OCI-LY3 (cell line): ENCODE measurements at regions not wholly inside any gene's neighbourhood (a gene's known extent, or its start where the extent isn't known, plus 50 kb on each side); places are given as distances from the start of the nearest gene placed in this dataset.

Source experiments
- EZH2phosphoT487 ChIP-seq: fragments of 200-600 bp; shearing (Covaris generic); IDR thresholded peaks from 2 replicates; pipeline ENCODE4 v1.6.1; 2018; ENCODE audit warnings: antibody characterized with exemption, mixed run types, low read depth
- TF ChIP-seq, protein P1 (sequence below): fragments of 200-600, 300-600 bp; sonication (generic); IDR thresholded peaks from 2 replicates; pipeline ENCODE4 v1.5.1; 2014; ENCODE audit warnings: antibody characterized with exemption, low read length, low read depth

DNA sequence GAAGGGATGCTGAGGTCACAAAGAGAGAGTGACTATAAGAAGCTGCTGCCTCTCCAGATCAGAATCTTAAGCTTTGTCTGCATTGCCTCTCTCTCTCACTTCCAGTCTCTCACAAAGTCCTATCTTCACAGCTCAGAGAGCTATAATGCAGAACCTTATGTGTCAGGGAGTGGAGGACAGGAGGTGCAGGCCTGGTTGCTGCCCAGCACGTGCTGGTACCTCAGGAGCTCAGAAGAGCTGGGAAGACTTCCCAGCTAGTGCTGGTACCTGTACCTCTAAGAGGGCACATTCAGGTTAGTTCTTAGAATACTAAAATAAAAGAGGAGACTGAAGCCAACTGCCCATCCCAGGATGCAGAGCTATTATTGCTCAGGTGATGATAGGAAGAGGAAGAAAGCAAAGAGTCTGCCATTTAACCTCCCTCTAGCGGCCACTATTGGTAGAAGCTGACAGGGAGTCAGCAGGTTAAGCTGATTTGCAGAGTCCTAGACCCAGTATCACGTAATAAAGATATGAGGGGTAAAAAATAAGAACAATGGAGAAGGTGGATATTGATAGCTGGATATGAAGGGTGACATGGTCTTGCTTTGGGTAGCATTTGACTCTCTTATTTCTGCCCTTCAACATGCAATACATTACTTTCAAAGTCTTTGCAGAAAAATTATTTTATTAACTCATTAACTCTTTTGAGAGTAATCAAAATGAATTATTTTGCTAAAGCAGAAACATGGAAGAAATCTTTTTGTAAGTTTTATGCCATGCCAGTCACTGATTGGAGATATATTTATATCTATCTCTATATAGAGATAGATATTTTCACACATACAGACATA lies 138.1 kb upstream of the HMCN1 start:
- TF ChIP-seq, protein P1, sequence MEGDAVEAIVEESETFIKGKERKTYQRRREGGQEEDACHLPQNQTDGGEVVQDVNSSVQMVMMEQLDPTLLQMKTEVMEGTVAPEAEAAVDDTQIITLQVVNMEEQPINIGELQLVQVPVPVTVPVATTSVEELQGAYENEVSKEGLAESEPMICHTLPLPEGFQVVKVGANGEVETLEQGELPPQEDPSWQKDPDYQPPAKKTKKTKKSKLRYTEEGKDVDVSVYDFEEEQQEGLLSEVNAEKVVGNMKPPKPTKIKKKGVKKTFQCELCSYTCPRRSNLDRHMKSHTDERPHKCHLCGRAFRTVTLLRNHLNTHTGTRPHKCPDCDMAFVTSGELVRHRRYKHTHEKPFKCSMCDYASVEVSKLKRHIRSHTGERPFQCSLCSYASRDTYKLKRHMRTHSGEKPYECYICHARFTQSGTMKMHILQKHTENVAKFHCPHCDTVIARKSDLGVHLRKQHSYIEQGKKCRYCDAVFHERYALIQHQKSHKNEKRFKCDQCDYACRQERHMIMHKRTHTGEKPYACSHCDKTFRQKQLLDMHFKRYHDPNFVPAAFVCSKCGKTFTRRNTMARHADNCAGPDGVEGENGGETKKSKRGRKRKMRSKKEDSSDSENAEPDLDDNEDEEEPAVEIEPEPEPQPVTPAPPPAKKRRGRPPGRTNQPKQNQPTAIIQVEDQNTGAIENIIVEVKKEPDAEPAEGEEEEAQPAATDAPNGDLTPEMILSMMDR, result peak; percentile 94
- TF ChIP-seq EZH2phosphoT487, result no peak
